Keratinocyte (primary cell): ENCODE measurements at regions not wholly inside any gene's neighbourhood (a gene's known extent, or its start where the extent isn't known, plus 50 kb on each side); places are given as distances from the start of the nearest gene placed in this dataset.

Experiments
- CTCF ChIP-seq, 3 experiments: IDR thresholded peaks in 1 of 3; conservative IDR thresholded peaks in 1 of 3; optimal IDR thresholded peaks in 1 of 3; 2 replicates in 2 of 3; 3 replicates in 1 of 3; pipeline versions ENCODE3 to v1.5.1; 2011; ENCODE audit warnings: low read length in 3 of 3, mild to moderate bottlenecking in 3 of 3, moderate library complexity in 2 of 3, control low read depth in 1 of 3, inconsistent platforms in 1 of 3; ENCODE audit not compliant: insufficient read depth in 2 of 3; ENCODE audit errors: extremely low read depth in 1 of 3
- EZH2 ChIP-seq: IDR thresholded peaks from one replicate; pipeline ENCODE4 v1.6.1; 2012; ENCODE audit warnings: inconsistent platforms, mild to moderate bottlenecking, low read length, moderate library complexity

- TF ChIP-seq CTCF (optimal IDR thresholded peaks at IDR 0.05 in 1 of 3, IDR thresholded peaks at IDR 0.05 in 1 of 3, conservative IDR thresholded peaks at IDR 0.05 in 1 of 3; ENCODE audit: extremely low read depth in 1 of 3, insufficient read depth in 2 of 3, low read length in 3 of 3) (no peak), EZH2 (no peak)
These were observed 379.3 kb downstream of the MAFB start for GRCh38 chr20:40309731-40310130.
